D721Med (cell line): ENCODE measurements at regions not wholly inside any gene's neighbourhood (a gene's known extent, or its start where the extent isn't known, plus 50 kb on each side); places are given as distances from the start of the nearest gene placed in this dataset.
"Not testable (repeated sequence)": the region's sequence is repeated elsewhere in the genome, so short reads cannot be mapped to it uniquely, and the experiment has no call there.

Experiments used
- DNase-seq: peaks from one replicate; pipeline ENCODE4 v3.0.0; 2011; ENCODE audit warnings: low spot score; ENCODE audit not compliant: insufficient read length
- FAIRE-seq: peaks from 2 replicates; lab custom pipeline; 2011; peaks lifted over from hg19 to GRCh38; lab: Jason Lieb, UNC
- CTCF ChIP-seq: IDR thresholded peaks from 2 replicates; pipeline ENCODE4 v1.5.1; 2012; ENCODE audit warnings: mild to moderate bottlenecking, control low read depth; ENCODE audit not compliant: insufficient read depth; ENCODE audit errors: missing control alignments

GRCh38 chr4:126183206-126183605, 868.5 kb downstream of the FAT4 start:
- TF ChIP-seq CTCF = no peak
- FAIRE-seq (no peak), DNase-seq (no peak)

DNA sequence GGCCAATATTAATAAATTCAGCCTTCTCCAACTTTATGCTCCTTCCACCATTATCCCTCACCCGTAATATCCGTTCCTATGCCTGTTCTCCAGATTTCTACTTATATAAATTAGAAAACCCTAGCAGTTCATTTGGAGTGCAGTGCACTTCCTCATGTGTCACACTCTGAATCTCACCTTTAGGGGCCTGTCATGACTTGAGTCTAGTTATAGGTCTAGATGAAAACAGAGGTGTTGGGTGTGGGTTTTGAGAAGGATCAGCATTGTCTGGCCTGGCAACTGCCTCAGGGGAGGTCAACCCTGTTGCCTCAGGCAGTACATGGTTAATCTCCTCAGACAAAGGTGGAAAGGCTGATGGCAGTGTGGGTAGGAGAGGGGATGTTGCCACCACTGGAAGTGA, 876.8 kb downstream of the FAT4 start:
- FAIRE-seq = no peak
- no peak for TF ChIP-seq CTCF
- no peak for DNase-seq

- DNase-seq (no peak), FAIRE-seq (no peak)
- TF ChIP-seq CTCF = no peak
These were observed 877.8 kb downstream of the FAT4 start for GRCh38 chr4:126192506-126192905.

GRCh38 chr4:126201251-126202138, 886.7 kb downstream of the FAT4 start:
- FAIRE-seq, DNase-seq: not testable (repeated sequence)

DNA sequence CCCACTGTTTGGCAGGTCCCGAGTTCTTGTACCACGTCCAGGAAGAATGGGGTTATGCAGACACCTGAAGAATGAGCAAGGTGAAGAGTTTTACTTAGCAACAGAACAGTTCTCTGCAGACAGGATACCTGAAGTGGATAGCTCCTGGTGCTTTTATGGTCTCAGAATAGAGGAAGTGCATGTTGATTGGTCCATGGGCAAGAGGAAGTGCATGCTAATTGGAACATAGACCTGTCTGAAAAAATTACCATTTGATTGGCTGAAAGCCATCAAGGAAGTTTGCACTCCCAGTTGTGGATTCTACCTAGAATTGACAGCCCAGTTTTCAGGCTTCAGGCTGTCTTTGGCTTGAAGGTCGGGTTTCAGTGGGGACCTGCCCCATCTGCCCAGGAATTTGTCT, 887.5 kb downstream of the FAT4 start:
- TF ChIP-seq CTCF = no peak
- FAIRE-seq (no peak), DNase-seq (no peak)

DNA sequence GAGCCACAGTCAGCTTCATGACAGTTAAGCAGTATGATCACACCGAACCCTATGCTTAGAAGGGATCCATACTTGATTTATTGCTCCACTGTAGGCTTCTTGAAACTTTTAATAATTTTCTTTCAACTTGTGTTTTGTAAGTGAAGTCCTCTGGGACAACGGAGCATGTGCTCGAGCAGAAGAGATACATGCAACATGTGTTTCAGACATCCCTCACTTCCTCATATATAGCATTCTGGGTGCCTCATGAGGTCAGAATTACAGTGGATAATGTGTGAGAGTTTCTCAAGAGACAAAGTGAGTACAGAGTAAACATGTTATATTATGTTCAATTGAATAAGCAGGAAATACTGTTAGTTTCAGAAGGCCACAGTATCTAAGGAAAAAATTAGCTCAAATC, 893.2 kb downstream of the FAT4 start:
- TF ChIP-seq CTCF = no peak
- FAIRE-seq (no peak), DNase-seq (no peak)

DNA sequence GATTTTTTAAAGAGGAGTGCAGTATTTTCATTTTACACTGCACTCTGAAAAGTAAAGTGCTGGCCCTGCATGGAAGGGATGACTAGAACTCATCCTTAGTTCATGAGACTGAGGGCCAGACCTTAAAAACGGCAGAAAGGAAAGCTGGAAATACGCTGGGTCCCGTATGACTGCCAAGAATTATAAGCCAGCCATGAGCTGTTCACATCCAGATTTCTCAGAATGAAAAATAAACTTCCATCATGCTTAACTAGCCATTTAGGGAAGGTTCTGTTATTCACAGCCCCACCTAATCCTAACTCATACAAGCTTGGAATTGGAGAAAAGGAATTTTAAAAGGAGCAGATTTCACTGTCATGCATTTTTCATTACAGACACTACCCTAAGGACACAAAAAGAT, 894.4 kb downstream of the FAT4 start:
- no peak for TF ChIP-seq CTCF
- FAIRE-seq (no peak), DNase-seq (no peak)
